Calu3 (cell line): ENCODE measurements at regions not wholly inside any gene's neighbourhood (a gene's known extent, or its start where the extent isn't known, plus 50 kb on each side); places are given as distances from the start of the nearest gene placed in this dataset.
"Not testable (repeated sequence)": the region's sequence is repeated elsewhere in the genome, so short reads cannot be mapped to it uniquely, and the experiment has no call there.

Experiments used
- BruUV-seq: library from RNA; stranded (reverse); fragments of 400-500 nt; replicated peaks from 2 replicates; lab custom pipeline; 2021; lab: Mats Ljungman, UMichigan
- CTCF ChIA-PET: fragments of 300-600 bp; sonication (Branson Sonifier 250); formaldehyde crosslinking; loops from one replicate; lab custom pipeline; 2022; ENCODE audit warnings: antibody characterized with exemption; lab: Charles Lee
- DNase-seq: peaks from one replicate; pipeline ENCODE4 v3.0.0; 2022
- H3K27ac Mint-ChIP-seq: one replicate; pipeline ENCODE4 v1.8.0; 2022; ENCODE audit warnings: mixed read lengths; ENCODE audit not compliant: unreplicated experiment
- H3K27me3 Mint-ChIP-seq: one replicate; pipeline ENCODE4 v1.8.0; 2022; ENCODE audit warnings: mixed read lengths; ENCODE audit not compliant: unreplicated experiment
- H3K36me3 Mint-ChIP-seq: one replicate; pipeline ENCODE4 v1.8.0; 2022; ENCODE audit warnings: mild to moderate bottlenecking, moderate library complexity, mixed read lengths; ENCODE audit not compliant: insufficient read depth, unreplicated experiment
- H3K4me1 Mint-ChIP-seq: one replicate; pipeline ENCODE4 v1.8.0; 2022; ENCODE audit warnings: mild to moderate bottlenecking, low read depth, mixed read lengths; ENCODE audit not compliant: unreplicated experiment
- H3K4me3 Mint-ChIP-seq: one replicate; pipeline ENCODE4 v1.8.0; 2022; ENCODE audit warnings: mild to moderate bottlenecking, low read depth, moderate library complexity, mixed read lengths; ENCODE audit not compliant: unreplicated experiment
- H3K9me3 Mint-ChIP-seq: one replicate; pipeline ENCODE4 v1.8.0; 2022; ENCODE audit warnings: low read depth, mixed read lengths; ENCODE audit not compliant: unreplicated experiment
- CTCF ChIP-seq: fragments of 200-600 bp; IDR thresholded peaks from one replicate; pipeline ENCODE4 v1.8.0; 2022; ENCODE audit warnings: antibody characterized with exemption; ENCODE audit not compliant: unreplicated experiment
- intact Hi-C: fragments of 100-400 bp; cut with micrococcal nuclease; formaldehyde crosslinking; loops from one replicate; pipeline ENCODE4 v1.10.0; 2022; ENCODE audit not compliant: unreplicated experiment

- no peak for TF ChIP-seq CTCF
- Mint-ChIP-seq H3K4me1 (peaks cover 7% of the 10 kb centered on the region), H3K27ac (no peak overlapping the region), H3K27me3 (no peaks in the 10 kb centered on the region), H3K36me3 (no peaks in the 10 kb centered on the region), H3K9me3 (no peaks in the 10 kb centered on the region), H3K4me3 (no peak overlapping the region)
- BruUV-seq, result no TSS peak
- CTCF ChIA-PET, result no interaction called here
- intact Hi-C loops, result no loop called here
- DNase-seq, result no peak
Measured at GRCh38 chr4:111323916-111324315, 701.0 kb upstream of the PITX2 start.

DNA sequence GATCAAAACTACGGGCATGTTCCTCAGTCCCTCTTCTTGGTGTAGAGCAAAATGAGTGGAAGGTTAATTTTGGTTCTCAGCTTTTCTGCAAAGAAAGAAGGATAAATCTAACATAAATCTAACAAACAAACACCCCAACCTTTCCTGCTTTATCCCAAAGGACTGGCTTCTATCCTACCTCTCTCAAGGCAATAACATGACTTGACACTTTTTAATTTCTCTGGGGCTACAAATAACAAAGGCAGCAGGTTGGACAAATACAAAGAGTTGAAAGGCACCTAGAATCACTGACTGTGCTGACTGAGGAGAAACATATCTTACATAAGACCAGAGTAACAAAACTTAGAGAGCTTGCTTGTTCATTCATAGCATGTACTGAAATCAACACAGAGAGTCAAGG lies 703.6 kb upstream of the PITX2 start:
- H3K4me3 Mint-ChIP-seq, result no peak overlapping the region
- no peaks in the 10 kb centered on the region for H3K36me3 Mint-ChIP-seq
- no TSS peak for BruUV-seq

DNA sequence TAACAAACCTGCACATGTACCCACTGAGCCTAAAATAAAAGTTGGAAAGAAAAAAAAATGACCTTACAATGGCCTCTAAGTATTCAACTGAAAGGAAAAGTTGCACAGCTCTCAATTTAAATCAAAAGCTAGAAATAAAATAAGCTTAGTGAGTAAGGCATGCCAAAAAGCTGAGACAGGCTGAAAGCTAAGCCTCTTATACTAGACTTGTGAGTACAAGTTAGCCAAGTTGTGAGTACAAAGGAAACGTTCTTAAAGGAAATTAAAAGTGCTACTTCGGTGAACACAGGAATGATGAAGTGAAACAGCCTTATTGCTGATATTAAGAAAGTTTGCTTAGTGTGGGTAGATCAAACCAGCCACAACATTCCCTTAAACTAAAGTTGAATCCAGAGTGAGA lies 707.9 kb upstream of the PITX2 start:
- peaks cover under 1% of the 10 kb centered on the region for H3K4me1 Mint-ChIP-seq
- CTCF ChIA-PET, result no interaction called here
- no peak for DNase-seq
- no peak overlapping the region for H3K27ac Mint-ChIP-seq
- H3K27me3 Mint-ChIP-seq, result no peaks in the 10 kb centered on the region
- intact Hi-C loops, result no loop called here
- H3K4me3 Mint-ChIP-seq, result no peak overlapping the region
- TF ChIP-seq CTCF, result no peak
- H3K36me3 Mint-ChIP-seq, result no peaks in the 10 kb centered on the region
- H3K9me3 Mint-ChIP-seq, result no peaks in the 10 kb centered on the region
- BruUV-seq, result no TSS peak

More for the DNA sequence above, 703.6 kb upstream of the PITX2 start:
- Mint-ChIP-seq H3K27me3 (no peaks in the 10 kb centered on the region), H3K27ac (no peak overlapping the region), H3K4me1 (peaks cover 7% of the 10 kb centered on the region), H3K9me3 (no peaks in the 10 kb centered on the region)
- intact Hi-C loops, result no loop called here
- CTCF ChIA-PET, result no interaction called here
- TF ChIP-seq CTCF, result no peak
- no peak for DNase-seq

- no peaks in the 10 kb centered on the region for H3K27me3 Mint-ChIP-seq
- no peaks in the 10 kb centered on the region for H3K36me3 Mint-ChIP-seq
- H3K4me1 Mint-ChIP-seq, result no peaks in the 10 kb centered on the region
- no TSS peak for BruUV-seq
- DNase-seq, result no peak
- CTCF ChIA-PET, result no interaction called here
- no peak for TF ChIP-seq CTCF
- no peak overlapping the region for H3K4me3 Mint-ChIP-seq
- no peaks in the 10 kb centered on the region for H3K9me3 Mint-ChIP-seq
- H3K27ac Mint-ChIP-seq, result no peak overlapping the region
- intact Hi-C loops, result no loop called here
Measured at GRCh38 chr4:111334361-111334760, 711.5 kb upstream of the PITX2 start.

- H3K27ac Mint-ChIP-seq, H3K27me3 Mint-ChIP-seq, DNase-seq, CTCF ChIA-PET, H3K9me3 Mint-ChIP-seq, H3K36me3 Mint-ChIP-seq, BruUV-seq, H3K4me1 Mint-ChIP-seq, H3K4me3 Mint-ChIP-seq, intact Hi-C loops: not testable (repeated sequence)
Measured at GRCh38 chr4:111337186-111337876, 714.5 kb upstream of the PITX2 start.
